ENCODE measurements at regions not wholly inside any gene's neighbourhood (a gene's known extent, or its start where the extent isn't known, plus 50 kb on each side); places are given as distances from the start of the nearest gene placed in this dataset.
A peak's percentile ranks its signal among the peaks of the same experiment; 100 is the strongest.
"Not testable (repeated sequence)": the region's sequence is repeated elsewhere in the genome, so short reads cannot be mapped to it uniquely, and the experiment has no call there.

DNA sequence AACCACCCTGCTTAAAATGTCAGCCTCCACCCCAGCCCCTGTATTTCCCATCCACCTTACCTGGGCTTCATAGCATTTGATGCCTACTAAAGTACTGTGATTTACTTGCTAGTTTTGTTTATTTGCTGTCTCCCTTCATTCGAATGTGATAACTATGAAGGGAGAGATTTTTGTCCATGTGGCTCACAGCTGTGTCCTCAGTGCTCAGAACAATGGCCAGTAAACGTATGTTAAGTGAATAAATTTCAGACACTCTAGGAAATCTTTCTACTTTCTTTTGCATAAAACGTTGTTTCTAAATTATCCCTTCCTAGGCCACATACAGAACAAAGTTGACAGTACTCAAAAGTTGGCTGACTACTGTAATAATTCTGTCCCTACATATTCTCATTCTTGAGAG, 114.7 kb upstream of the OTUD4 start:
- DNase-seq = no peak

DNA sequence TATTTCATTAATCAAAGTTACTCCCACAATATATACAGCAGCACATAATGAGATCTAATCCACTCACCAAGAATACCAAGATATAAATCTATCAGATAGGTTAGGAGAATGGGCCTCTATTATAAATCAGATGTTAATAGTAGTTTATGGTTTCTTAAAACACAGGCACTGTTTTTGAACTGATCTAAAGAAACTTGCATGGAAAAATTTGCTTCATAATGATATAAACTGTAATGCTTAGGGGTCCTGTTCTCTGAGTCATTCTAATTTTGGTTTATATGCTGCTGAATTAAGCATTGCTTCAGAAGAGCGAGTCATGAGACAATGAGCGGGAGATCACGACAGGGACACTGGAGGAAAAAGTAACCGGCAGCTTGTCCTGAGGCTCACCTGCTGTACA, 113.3 kb upstream of the OTUD4 start:
- no peak for DNase-seq

DNA sequence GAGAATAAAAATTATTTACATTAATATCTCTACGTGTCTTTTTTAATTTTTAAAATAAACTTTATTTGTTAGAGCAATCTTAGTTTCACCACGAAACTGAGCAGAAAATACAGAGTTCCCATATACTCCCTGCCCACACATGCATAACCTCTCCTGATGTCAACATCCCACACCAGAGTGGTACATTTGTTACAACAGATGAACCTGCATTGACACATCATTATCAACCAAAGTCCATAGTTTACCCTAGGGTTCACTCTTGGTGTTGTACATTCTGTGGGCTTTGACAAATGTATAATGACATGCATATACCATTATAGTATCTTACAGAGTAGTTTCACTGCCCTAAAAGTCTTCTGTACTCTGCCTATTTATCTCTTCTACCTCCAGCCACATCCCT, 110.6 kb upstream of the OTUD4 start:
- DNase-seq = no peak

DNA sequence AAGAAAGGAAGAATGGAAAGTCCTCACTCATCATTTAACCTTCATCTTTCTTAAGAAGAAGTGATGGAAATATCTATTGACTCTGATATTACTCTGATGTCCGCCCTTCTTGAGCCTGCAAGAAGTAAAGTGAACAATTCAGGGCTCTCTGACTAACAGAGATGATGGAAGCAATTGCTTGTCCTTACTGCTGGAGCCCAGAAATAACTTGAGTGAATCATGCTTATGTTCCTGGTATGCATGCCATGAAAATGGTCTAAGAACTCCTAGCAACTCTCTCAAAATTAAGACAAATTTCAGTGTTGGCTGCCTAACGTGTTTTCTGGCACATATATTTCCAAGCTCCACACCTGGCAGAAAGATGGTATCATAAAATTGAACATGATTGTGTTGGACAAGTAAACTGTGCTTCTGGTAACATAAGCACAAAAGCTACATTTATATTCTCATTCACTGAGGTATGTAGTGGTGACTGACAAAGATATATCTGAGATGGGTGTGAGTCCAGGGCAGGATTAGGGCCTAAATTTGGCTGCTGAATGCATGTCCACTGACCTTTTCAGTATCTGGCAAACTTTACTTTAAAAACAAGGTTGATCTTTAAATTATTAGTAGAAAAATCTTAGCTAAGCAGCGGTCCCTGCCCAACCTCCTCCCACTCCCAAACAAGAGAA, 109.2 kb upstream of the OTUD4 start:
- no peak for DNase-seq

DNA sequence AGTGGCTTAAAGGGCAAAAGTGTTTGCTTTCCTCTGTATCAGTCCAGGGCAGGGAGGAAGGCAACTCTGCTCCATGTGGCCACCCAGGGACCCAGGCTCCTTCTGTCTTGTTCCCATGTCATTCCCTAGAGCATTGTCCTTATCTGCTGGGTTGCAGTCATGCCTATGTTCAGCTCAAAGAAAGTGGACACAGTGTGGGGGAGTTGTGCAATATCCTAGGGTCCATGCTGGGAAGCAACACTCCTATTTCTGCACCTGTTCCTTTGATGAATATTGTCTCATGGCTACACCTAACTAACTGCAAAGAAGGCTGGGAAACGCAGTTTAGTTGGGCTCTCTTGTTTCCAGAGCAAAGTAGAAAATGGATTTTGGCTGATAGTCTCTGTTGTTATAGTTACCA, 107.0 kb upstream of the OTUD4 start:
- DNase-seq = no peak

DNA sequence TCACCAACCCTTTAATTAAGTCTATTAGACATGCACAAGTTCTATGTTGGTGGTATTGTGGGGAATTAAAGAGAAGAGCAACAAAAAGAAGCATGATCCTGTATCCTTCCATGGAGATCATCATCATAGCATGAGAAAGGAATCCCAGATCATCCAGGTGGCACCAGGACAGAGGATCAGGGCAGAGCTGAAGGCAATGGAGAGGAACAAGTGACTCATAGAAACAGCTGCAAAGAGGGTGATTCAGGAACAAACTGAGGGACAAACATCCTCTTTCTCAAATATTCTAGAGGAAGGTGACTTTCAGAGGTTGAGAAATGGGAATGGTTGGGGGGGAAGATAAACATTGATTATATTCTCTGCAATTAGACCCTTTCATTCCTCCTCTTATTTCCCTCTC, 105.5 kb upstream of the OTUD4 start:
- DNase-seq = no peak

DNA sequence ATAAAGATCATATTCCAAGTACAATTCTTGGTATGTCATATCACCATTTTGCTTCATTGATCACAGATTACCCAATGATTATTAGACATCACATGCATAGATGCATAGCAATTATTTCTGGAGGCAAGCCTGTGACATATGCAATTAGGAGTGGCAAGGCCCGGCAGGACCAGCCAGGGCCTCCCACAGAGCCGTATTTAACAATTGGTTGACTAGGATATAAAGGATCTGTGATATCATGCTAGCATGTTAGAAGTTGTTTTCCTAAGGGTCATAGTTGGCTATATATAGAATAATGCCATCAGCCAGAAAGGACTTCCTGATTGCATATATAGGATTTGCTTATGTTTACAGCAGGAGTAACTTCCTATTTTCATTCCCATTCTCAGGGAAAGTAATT, 103.5 kb upstream of the OTUD4 start:
- no peak for DNase-seq

DNA sequence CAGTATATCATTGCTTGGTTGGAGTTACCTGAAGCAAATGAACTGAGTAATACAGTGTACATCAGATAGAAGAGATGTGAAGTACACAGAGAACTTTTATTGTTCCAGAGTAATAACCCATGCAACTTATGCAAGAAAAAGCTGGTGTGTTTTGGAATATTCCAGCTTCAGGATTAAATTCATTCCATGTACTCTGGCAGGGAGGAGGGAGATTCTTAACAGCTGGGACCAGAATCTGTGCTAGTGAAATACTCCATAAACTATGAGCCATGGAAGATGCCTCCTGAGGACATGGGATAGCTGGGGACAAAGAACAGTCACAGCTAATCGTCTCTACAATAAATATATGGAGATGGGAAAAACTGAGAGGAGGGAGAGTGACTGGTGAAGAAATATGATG, 101.6 kb upstream of the OTUD4 start:
- no peak for DNase-seq

DNA sequence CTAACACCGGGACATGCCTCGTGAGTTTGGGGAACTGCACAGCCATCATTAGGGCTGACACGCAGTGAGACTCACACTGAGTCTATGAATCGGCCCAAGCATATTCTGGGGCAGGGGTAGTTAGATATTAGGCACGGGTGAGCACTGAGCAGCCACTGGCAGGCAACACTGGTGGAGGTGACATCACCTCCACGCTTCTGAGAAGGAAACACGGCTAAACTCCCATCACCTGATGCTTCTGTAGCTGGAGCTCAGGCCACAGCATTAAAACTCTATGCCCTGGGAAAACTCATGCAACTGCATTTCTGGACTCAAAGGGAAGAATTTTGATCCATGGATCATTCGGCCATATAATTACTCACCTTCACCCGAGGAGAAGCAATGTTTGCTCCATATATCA, 100.8 kb upstream of the OTUD4 start:
- DNase-seq = no peak

DNA sequence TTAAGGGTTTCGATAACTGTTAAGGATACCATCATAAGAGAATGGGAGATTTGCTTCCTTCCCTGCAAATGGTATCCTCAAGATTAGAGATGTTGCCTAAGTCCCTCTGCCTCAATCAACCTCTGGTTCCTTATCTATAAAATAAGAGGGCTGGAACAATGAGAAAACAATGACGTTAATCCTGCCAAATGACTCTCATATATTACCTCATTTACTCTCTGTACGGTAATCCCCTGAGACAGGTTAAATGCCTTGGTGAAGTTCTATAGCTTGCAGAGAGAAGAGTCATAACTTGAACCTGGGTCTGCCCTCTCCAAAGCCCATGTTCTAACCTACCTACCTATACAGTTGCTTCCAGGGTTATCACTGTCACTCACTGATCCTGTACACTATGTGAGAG, 100.2 kb upstream of the OTUD4 start:
- no peak for DNase-seq

DNA sequence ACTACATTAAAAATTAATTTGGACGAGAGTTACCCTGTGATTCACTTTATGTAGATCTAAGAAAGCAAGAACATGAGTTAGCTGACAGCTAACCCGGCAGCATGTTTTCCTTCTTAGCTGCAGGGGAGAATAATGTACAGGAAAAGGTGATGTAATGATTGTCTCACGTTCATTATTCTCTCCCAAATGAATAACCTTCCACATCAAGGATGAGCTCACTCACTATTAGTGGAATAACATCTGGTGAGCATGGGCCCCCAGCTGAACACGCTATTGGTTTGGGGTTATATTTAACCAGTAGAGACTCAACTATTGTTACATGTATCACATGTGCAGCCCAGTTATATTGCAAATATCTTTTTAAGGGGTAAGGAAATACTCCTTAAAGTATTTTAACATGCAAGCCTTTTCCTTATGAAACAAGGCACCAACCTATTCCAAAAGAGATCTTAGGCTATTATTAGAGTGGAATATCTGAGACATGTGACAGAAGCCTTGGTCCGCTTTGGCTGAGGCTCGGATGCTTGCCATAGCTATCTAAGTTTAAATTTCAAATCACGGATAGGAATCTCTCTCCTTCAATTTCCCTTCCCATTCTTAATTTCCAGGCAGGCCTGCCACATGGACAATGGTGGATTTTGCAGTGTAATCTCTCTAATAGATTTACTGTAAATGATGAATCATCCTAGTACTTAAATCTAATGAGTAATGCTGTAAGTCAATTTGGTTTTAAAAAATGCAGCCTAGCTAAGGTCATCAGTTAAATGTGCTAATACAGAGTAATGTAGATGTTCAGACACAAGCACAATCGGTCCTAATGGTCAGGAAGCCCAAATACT, 99.0 kb upstream of the OTUD4 start:
- DNase-seq = peak; percentile 50

DNA sequence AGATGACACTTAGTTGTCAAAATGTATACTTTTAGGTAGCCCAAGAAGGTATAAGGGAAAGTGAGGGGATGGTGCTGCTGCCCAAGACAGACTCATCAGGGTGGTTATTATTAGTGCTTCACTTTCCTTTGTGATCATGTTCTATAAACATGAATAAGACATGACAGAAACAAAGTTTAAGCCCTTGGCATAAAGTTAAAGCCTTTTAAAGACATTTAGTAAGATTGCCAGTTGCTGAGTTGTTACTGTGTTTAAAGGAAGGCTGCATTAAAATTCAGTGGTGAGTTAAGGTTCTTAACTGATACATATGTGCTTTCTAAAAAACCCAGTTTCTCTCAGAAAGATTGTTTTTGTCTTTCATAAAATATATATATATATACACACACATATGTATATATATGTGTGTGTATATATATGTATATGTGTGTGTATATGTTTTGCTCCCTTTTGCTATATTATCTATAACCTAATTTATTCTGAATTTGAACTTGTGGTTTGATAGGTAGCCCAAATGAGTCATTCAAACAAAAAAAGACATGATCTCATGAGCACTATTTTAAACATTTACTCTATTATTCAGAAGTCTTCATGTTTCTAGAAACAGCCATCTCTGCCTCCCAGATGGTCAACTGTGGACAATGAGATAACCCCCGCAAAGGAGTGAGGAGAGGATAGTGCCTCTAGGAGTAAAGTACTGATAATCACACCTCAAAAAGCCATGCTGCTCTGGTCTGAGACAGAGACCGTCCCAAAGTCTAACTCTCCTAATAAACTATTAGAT, 98.1 kb upstream of the OTUD4 start:
- DNase-seq = no peak

DNA sequence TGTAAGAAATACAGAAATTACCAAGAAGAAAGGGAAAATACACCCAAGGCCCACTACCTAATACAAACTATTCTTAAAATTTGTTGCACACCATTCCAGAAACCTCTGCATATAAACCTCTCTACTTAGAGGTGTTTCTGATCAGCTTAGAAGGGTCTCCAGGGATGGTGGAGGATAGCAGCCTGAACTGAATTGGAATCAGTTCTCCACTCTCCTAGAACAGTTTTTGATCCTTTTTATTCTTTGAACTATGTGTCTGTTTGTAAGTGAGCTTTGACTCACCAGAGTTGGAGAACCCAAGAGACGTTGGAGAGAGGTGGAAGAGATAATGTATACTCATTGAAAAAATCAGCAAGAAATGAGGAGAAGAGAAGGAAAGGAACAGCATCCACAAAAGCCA, 96.6 kb upstream of the OTUD4 start:
- DNase-seq = no peak

DNA sequence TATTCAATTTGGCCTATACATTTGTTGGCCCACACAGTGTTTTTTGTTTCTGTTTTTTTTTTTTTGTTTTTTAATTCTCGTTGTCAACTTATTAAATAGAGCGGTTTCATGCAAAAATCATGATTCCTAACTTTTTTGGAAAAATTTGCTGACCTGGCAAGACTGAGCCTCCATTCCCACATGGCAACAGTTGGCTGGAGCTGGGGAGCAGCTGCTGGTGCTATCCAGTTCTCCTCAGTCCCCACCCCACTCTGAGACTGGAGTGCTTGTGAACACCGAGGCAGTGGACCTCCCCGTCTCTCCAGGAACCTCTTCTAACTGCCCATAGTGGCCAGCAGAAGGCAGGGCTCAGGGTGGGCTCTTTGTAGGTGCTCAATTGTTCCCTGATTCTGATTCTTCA, 95.7 kb upstream of the OTUD4 start:
- DNase-seq = peak; percentile 60

DNA sequence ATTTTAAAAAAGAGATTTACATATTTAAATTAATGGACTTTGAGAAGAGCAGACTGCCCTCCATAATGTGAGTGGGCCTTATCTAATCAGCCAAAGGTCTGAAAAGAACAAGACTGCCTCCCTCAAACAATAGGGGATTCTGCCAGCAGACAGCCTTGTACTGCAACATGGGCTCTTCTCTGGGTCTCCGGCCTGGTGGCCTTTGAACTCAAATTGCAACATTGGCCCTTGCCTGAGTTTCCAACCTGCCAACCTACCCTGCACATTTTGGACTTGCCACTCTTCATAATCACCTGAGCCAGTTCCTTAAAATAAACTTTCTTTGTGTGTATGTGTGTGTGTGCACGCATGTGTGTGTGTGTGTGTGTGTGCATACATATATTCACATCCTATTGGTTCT, 90.8 kb upstream of the OTUD4 start:
- DNase-seq = no peak

DNA sequence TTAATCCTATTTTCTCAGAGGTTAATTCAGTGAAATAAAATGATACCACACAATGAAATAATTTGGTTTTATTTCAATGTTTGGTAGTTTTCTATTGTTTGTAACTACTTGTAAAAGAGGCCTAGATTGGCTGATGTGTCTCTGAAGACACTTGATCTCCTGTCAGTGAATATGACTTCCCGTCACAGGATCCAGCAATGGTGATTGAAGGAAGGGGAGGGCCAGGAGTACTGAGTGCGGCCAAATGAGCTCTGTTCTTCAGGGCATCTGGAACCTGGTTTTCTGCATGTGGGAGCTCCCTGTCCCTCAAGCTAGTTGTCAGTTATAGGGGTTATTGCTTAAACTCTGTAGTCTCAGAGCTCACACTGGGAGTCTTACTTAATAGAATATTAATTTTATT, 86.5 kb upstream of the OTUD4 start:
- no peak for DNase-seq

DNA sequence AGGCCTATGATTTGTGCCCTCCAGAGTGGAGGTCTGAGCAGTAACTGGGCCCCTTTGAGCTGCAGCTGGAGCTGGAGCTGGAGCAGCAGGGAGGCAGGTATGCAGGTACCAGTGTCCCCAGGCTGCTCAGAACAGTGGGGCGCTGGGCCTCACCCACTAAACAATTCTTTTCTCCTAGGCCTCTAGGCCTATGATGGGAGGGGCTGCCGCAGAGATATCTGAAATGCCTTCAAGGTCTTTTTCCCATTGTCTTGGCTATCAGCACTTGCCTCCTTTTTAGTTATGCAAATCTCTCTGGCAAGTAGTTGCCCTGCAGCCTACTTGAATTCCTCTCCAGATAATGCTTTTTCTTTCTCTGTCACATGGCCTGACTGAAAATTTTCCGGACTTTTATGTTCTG, 79.7 kb upstream of the OTUD4 start:
- DNase-seq = no peak

DNA sequence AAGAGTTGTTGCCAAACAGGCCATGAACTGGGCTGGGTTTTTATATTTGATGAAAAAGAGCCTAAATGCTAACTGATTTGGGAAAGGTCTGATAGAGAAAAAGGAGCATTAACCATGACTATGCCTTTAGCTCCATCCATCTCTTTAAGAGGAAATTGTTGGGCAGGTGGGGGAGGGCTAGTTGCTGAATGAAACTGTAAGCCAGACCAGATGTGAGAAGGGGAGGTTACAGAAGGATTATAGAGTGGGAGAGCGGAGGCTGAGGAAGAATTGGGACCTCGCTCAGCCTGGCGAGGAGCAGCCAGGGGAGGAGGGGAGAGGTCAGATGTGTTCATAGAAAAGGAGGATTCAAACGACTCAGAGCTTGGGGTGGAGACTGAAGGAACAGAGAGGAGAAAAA, 74.9 kb upstream of the OTUD4 start:
- DNase-seq = not testable (repeated sequence)

DNA sequence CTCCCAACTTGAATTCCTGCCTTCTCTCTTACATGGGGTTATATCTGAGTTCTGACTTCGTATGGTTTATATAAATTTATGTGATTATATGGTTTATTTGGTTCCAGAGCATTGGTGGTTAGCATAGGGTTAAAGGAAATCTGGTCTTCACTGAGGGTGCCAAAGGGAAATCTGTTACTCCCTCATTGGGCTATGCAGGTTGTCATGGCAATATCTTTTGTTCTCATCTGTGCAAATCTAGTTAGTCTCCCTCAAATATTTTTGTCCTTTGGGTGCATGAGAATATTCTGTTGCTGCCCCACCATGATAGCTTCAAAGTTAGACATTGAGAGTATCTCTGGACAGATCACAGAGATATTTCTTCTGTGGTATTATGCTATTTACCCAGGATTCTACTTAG, 71.8 kb upstream of the OTUD4 start:
- DNase-seq = no peak

DNA sequence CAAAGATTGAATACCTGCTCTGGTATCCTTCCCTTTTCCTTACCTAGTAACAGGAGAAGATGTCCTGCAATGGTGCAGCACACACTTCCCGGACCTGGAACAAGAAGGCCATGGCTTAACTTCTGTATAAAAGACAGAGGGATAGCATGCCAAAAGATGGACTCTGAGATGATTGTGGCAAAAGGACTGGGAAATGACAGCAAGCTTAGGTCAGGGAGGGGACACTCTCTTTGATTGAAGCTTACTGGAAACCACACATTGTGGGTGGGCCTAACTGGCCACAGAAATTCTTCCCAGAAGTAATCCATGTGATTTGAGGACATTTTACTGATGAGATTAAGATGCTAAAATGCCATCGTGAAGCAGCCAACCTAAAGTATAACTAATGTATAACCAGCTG, 71.0 kb upstream of the OTUD4 start:
- no peak for DNase-seq

DNA sequence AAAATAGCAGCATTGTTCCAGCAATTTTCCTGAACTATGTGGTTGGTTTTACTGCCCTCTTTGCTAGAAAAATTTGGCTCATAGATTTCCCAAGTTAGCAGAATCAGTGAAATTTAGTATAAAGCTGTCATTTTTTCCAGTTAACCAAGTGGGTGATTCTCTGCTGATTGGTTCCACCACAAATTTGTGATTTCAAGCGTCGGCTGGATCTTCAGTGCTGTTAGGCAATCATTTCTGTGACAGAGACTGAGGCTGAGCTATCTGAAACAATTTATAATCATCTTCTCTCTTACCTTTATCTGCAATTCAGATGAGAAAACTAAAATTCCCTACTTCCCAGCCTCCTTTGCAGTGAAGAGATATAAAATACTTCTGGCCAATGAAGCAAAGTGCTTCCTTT, 68.6 kb upstream of the OTUD4 start:
- DNase-seq = no peak

DNA sequence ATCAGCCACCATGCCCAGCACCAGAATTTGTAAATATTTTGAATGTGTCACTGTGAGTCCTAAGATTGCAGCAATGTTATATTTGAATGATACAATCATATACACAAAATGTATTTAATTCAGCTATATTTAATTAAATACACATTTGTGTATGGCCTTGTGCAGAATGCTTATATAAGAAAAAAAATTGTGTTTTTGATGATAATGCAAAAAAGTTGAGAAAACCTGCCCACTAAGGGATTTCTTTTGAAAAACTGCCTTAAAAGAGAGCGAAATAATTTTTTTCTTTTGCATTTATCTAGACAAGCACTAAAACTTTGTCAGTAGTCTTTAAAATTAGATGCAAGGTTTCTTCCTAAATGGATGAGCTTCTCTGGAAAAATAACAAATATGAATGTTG, 68.1 kb upstream of the OTUD4 start:
- DNase-seq = no peak

DNA sequence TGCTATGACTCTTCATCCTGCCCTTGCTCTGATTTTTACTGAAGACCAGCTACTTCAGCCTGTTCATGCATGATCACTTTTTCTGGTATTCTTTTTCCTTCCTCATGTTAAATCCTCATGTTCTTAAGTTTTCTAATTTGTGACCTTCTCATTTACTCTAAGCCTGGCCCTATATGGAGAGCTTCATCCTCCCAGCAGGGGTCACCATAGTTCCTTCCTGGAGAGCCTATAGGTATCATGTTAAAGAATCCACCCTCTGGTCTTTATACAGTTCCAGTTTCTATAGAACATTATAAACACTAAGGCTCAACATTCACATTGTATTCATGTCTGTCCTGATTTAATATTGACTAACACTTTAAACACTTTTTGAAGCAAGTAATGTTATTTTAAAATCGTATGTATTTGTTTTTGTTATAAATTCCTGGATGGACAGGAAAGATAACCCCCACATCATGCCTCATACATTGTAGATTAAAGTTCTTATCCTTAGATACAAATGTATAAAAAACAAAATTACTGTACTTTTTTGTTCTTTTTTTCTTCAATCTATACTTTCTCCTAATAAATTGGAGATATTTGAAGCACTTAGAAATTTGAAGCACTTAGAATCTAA, 53.8 kb upstream of the OTUD4 start:
- peak; percentile 73 for DNase-seq

Data from right forelimb (tissue), 1 donor.